ENCODE measurements at regions not wholly inside any gene's neighbourhood (a gene's known extent, or its start where the extent isn't known, plus 50 kb on each side); places are given as distances from the start of the nearest gene placed in this dataset.

- no peak for TF ChIP-seq POLR2AphosphoS5 (IDR thresholded peaks at IDR 0.05; ENCODE audit: insufficient read depth in 1 of 2, low read depth in 1 of 2)
- TF ChIP-seq CTCF (IDR thresholded peaks at IDR 0.05) = no peak
These were observed 385.9 kb upstream of the ANO5 start for GRCh38 chr11:21806947-21807346.

Data from vagina (tissue), 2 donors.